ENCODE measurements at regions not wholly inside any gene's neighbourhood (a gene's known extent, or its start where the extent isn't known, plus 50 kb on each side); places are given as distances from the start of the nearest gene placed in this dataset.

DNA sequence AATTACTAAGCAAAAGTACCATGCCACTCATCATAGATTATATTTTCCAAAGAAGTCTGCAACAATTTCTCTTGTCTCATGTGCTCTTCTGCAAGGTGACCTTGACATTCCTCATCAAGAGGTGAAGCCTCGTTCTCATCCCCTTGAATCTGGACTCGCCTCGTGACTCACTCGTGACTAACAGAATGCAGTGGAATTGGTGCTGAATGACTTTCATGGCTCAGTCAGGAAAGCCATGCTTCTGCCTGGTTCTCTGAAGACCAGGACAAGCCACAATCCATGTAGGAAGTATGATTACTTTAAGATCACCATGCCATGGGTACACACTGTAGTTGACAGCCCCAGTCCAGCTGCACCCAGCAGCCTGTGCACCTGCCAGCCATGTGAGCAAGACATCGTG is 335.8 kb downstream of the GADD45G start:
- Histone ChIP-seq H3K9me3 (ENCODE audit: control insufficient read depth in 2 of 2, insufficient read depth in 1 of 2, low read depth in 1 of 2, low read length in 1 of 2) (no peaks in the 10 kb centered on the region), H3K4me3 (ENCODE audit: low read depth in 1 of 2, low read length in 2 of 2) (no peak overlapping the region), H3K36me3 (ENCODE audit: control insufficient read depth in 2 of 2, insufficient read depth in 2 of 2, low read length in 1 of 2) (no peaks in the 10 kb centered on the region), H3K4me1 (ENCODE audit: control insufficient read depth in 2 of 2, insufficient read depth in 2 of 2, low read length in 1 of 2) (peaks cover 0 to 7% of the 10 kb centered on the region in 2 donors), H3K27ac (ENCODE audit: low read depth in 2 of 2, low read length in 1 of 2) (no peak overlapping the region), H3K27me3 (ENCODE audit: control insufficient read depth in 1 of 2, insufficient read depth in 2 of 2, low read length in 2 of 2) (peaks cover 0 to 1% of the 10 kb centered on the region in 2 donors)
- WGBS, 2 donors = 64 to 79% methylated on average over 5 of the region's 5 CpGs

DNA sequence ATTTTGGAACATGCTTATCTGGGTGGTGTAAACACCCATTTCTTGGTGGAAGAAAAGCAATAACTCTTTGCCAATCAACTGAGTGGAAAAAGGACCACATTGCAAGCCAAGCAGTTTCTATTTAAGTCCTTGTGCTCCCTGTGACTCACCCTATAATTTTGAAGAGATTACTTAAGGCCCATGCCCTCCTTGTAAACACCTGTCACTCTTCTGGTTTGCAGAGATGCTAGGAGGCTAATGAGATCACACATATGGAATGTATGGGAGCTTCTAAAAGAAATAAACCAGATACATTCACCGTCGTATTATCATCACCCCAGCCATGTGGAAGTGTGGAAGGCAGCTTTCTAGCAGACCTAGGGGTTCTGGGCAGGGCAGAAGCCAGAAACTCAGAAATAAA is 337.1 kb downstream of the GADD45G start:
- H3K4me3 ChIP-seq (ENCODE audit: low read depth in 1 of 2, low read length in 2 of 2) = no peak overlapping the region
- no peaks in the 10 kb centered on the region for H3K36me3 ChIP-seq (ENCODE audit: control insufficient read depth in 2 of 2, insufficient read depth in 2 of 2, low read length in 1 of 2)
- WGBS, 2 donors = 29 to 55% methylated on average over 2 of the region's 2 CpGs
- peaks cover 0 to 7% of the 10 kb centered on the region in 2 donors for H3K4me1 ChIP-seq (ENCODE audit: control insufficient read depth in 2 of 2, insufficient read depth in 2 of 2, low read length in 1 of 2)
- H3K27ac ChIP-seq (ENCODE audit: low read depth in 2 of 2, low read length in 1 of 2) = peak overlapping the region in 1 of 2 donors; percentile 49
- H3K9me3 ChIP-seq (ENCODE audit: control insufficient read depth in 2 of 2, insufficient read depth in 1 of 2, low read depth in 1 of 2, low read length in 1 of 2) = no peaks in the 10 kb centered on the region
- H3K27me3 ChIP-seq (ENCODE audit: control insufficient read depth in 1 of 2, insufficient read depth in 2 of 2, low read length in 2 of 2) = peaks cover 0 to 6% of the 10 kb centered on the region in 2 donors

DNA sequence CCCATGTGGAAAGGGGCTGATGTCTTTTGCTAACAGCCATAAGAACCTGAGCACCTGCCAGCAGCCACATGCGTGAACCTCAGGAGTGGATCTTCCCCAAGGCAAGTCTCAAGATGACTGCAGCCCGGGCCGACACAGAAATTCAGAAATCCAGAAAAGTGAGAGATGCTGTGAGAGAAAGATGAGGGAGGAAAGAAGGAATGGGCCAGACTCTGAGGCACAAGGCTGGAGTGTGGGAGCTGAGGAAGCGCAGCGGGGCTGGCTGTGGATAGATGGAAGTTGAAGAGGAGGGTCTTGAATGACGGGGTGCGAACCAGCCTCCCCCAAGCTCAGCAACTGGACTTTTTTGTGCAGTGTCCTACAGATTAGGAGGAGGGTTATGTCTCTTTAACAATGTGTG is 337.8 kb downstream of the GADD45G start:
- Histone ChIP-seq H3K4me3 (ENCODE audit: low read depth in 1 of 2, low read length in 2 of 2) (no peak overlapping the region), H3K4me1 (ENCODE audit: control insufficient read depth in 2 of 2, insufficient read depth in 2 of 2, low read length in 1 of 2) (peaks cover 0 to 7% of the 10 kb centered on the region in 2 donors), H3K27ac (ENCODE audit: low read depth in 2 of 2, low read length in 1 of 2) (no peak overlapping the region), H3K36me3 (ENCODE audit: control insufficient read depth in 2 of 2, insufficient read depth in 2 of 2, low read length in 1 of 2) (no peaks in the 10 kb centered on the region), H3K9me3 (ENCODE audit: control insufficient read depth in 2 of 2, insufficient read depth in 1 of 2, low read depth in 1 of 2, low read length in 1 of 2) (no peaks in the 10 kb centered on the region), H3K27me3 (ENCODE audit: control insufficient read depth in 1 of 2, insufficient read depth in 2 of 2, low read length in 2 of 2) (peaks cover 0 to 6% of the 10 kb centered on the region in 2 donors)
- 92 to 96% methylated on average over 7 of the region's 7 CpGs for WGBS, 2 donors

DNA sequence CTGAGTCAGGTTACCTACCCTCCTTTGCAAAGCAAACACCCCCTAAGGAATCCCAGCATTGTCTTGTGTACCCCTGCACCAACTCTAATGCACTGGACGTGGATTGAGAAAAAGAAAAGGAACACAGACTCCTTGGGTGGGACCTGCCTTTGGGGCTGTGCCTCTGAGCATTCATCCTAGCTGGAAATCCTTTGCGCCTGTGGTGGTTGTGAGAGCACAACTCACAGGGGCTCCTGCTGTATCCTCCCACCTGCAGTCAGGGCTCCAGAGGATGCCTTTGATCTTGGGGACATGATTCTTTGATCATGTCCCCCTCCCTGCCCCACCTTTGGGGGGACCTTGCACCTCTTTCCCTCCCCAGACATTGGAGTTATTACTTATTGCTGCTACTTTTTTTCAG is 338.5 kb downstream of the GADD45G start:
- Histone ChIP-seq H3K27ac (ENCODE audit: low read depth in 2 of 2, low read length in 1 of 2) (no peak overlapping the region), H3K4me3 (ENCODE audit: low read depth in 1 of 2, low read length in 2 of 2) (no peak overlapping the region), H3K9me3 (ENCODE audit: control insufficient read depth in 2 of 2, insufficient read depth in 1 of 2, low read depth in 1 of 2, low read length in 1 of 2) (no peaks in the 10 kb centered on the region), H3K27me3 (ENCODE audit: control insufficient read depth in 1 of 2, insufficient read depth in 2 of 2, low read length in 2 of 2) (peaks cover 0 to 6% of the 10 kb centered on the region in 2 donors), H3K36me3 (ENCODE audit: control insufficient read depth in 2 of 2, insufficient read depth in 2 of 2, low read length in 1 of 2) (no peaks in the 10 kb centered on the region), H3K4me1 (ENCODE audit: control insufficient read depth in 2 of 2, insufficient read depth in 2 of 2, low read length in 1 of 2) (peaks cover 0 to 7% of the 10 kb centered on the region in 2 donors)
- WGBS, 2 donors = 74 to 91% methylated on average over 2 of the region's 2 CpGs

DNA sequence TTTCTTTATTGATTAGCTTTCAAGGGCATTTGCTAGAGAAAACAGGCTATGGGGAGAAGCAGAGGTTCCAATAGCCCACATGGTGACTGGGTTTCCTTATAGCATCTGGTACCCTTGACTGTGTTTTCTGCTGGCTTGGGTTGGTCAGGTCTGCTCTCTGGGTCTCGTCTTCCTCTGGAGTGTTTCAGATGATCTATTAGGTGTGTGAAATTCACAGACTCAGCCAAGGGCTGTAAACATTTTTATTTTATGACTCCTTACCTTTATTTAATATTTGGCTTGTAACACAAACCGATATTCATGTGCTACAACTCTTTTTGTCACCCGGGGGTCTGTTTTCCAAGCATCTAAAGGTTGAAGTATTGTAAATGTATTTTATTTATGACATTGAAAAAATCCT is 338.9 kb downstream of the GADD45G start:
- WGBS, 2 donors = 86 to 90% methylated on average over 3 of the region's 3 CpGs
- Histone ChIP-seq H3K27ac (ENCODE audit: low read depth in 2 of 2, low read length in 1 of 2) (no peak overlapping the region), H3K9me3 (ENCODE audit: control insufficient read depth in 2 of 2, insufficient read depth in 1 of 2, low read depth in 1 of 2, low read length in 1 of 2) (no peaks in the 10 kb centered on the region), H3K4me3 (ENCODE audit: low read depth in 1 of 2, low read length in 2 of 2) (no peak overlapping the region), H3K27me3 (ENCODE audit: control insufficient read depth in 1 of 2, insufficient read depth in 2 of 2, low read length in 2 of 2) (peaks cover 0 to 6% of the 10 kb centered on the region in 2 donors), H3K4me1 (ENCODE audit: control insufficient read depth in 2 of 2, insufficient read depth in 2 of 2, low read length in 1 of 2) (peaks cover 0 to 7% of the 10 kb centered on the region in 2 donors), H3K36me3 (ENCODE audit: control insufficient read depth in 2 of 2, insufficient read depth in 2 of 2, low read length in 1 of 2) (no peaks in the 10 kb centered on the region)

DNA sequence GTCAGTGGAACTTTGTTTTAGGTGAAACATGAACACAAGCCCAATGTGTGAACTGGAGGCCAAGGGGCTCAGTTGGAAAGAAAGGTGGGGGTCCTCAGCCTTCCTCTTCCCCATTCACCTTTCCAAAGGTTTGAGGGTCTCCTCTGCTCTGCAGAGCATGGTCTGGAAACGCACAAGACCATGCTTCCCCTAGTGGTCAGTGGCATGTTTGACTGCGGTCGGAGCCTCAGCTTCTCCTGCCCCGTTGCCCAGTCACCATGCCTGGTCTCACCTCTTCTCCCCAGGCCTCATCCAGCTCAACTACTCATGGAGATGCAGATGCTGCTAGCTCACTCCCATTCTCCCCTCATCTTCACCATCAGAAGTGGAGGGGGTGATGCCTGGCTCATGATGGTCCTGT is 340.3 kb downstream of the GADD45G start:
- 80 to 91% methylated on average over 4 of the region's 4 CpGs for WGBS, 2 donors
- no peaks in the 10 kb centered on the region for H3K36me3 ChIP-seq (ENCODE audit: control insufficient read depth in 2 of 2, insufficient read depth in 2 of 2, low read length in 1 of 2)
- peaks cover 0 to 7% of the 10 kb centered on the region in 2 donors for H3K4me1 ChIP-seq (ENCODE audit: control insufficient read depth in 2 of 2, insufficient read depth in 2 of 2, low read length in 1 of 2)
- peaks cover 0 to 6% of the 10 kb centered on the region in 2 donors for H3K27me3 ChIP-seq (ENCODE audit: control insufficient read depth in 1 of 2, insufficient read depth in 2 of 2, low read length in 2 of 2)
- no peaks in the 10 kb centered on the region for H3K9me3 ChIP-seq (ENCODE audit: control insufficient read depth in 2 of 2, insufficient read depth in 1 of 2, low read depth in 1 of 2, low read length in 1 of 2)
- H3K4me3 ChIP-seq (ENCODE audit: low read depth in 1 of 2, low read length in 2 of 2) = no peak overlapping the region
- no peak overlapping the region for H3K27ac ChIP-seq (ENCODE audit: low read depth in 2 of 2, low read length in 1 of 2)

DNA sequence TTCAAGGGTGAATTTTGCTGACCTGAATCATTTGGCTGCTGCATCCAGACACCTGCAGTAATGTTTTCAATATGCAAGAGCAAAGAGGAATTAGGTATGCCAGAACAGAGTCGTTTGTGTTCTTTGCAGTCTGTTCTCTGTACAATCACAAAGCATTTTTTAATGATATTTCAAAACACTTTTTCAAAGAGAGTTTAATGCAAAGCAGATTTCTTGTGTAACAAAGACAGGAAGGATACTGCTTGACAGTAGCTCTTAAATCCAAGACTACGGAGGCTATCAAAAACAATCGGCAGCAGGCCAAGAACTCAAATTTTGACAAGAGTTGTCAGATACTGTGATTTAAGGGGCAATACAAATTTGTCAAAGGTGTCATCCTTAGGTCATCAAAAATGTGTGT is 341.9 kb downstream of the GADD45G start:
- Histone ChIP-seq H3K27me3 (ENCODE audit: control insufficient read depth in 1 of 2, insufficient read depth in 2 of 2, low read length in 2 of 2) (peaks cover 0 to 6% of the 10 kb centered on the region in 2 donors), H3K4me1 (ENCODE audit: control insufficient read depth in 2 of 2, insufficient read depth in 2 of 2, low read length in 1 of 2) (peaks cover 0 to 4% of the 10 kb centered on the region in 2 donors), H3K4me3 (ENCODE audit: low read depth in 1 of 2, low read length in 2 of 2) (no peak overlapping the region), H3K9me3 (ENCODE audit: control insufficient read depth in 2 of 2, insufficient read depth in 1 of 2, low read depth in 1 of 2, low read length in 1 of 2) (no peaks in the 10 kb centered on the region), H3K36me3 (ENCODE audit: control insufficient read depth in 2 of 2, insufficient read depth in 2 of 2, low read length in 1 of 2) (no peaks in the 10 kb centered on the region), H3K27ac (ENCODE audit: low read depth in 2 of 2, low read length in 1 of 2) (no peak overlapping the region)
- 50 to 62% methylated on average over 3 of the region's 3 CpGs for WGBS, 2 donors

DNA sequence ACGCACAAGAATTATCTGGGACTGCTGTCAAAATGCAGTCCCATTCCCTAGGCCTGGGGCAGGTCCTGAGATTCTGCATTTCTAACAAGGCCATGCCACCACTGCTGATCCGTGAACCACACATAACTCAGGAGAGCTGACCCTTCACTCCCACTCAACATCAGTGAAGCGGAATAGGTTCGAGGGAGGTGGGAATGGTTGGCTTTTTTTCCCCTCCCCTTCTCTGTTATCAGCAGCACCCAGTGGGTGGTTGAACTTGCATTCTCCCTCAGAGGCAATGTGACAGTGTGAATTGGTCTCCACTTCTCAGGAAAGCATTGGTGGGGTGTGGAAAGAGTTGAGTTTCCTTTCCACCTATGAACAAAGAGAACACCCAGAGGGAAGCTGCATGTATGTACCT is 344.3 kb downstream of the GADD45G start:
- 89 to 95% methylated on average over 4 of the region's 4 CpGs for WGBS, 2 donors
- Histone ChIP-seq H3K27ac (ENCODE audit: low read depth in 2 of 2, low read length in 1 of 2) (no peak overlapping the region), H3K4me1 (ENCODE audit: control insufficient read depth in 2 of 2, insufficient read depth in 2 of 2, low read length in 1 of 2) (peaks cover 2 to 5% of the 10 kb centered on the region in 2 donors), H3K36me3 (ENCODE audit: control insufficient read depth in 2 of 2, insufficient read depth in 2 of 2, low read length in 1 of 2) (no peaks in the 10 kb centered on the region), H3K4me3 (ENCODE audit: low read depth in 1 of 2, low read length in 2 of 2) (no peak overlapping the region), H3K9me3 (ENCODE audit: control insufficient read depth in 2 of 2, insufficient read depth in 1 of 2, low read depth in 1 of 2, low read length in 1 of 2) (no peaks in the 10 kb centered on the region), H3K27me3 (ENCODE audit: control insufficient read depth in 1 of 2, insufficient read depth in 2 of 2, low read length in 2 of 2) (peaks cover 0 to 6% of the 10 kb centered on the region in 2 donors)

DNA sequence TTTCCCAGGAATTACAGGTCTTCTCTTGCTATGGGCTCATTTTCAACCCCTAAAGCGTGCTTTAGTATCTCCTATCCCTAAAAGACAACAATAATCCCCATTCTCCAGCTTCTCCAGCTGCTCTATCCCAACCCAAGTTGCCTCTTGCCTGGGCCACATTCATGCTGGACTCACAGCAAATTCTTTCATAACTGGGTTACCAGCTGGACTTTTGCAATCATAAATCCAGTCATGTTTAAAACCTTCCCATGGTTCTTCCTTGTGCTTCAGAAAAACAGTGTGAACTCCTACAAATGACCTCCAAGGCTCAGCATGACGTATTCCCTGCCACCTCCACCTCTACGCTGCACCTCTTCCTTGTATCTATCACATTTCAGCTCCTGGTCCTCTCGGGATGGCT is 346.9 kb downstream of the GADD45G start:
- no peaks in the 10 kb centered on the region for H3K9me3 ChIP-seq (ENCODE audit: control insufficient read depth in 2 of 2, insufficient read depth in 1 of 2, low read depth in 1 of 2, low read length in 1 of 2)
- 90 to 93% methylated on average over 4 of the region's 4 CpGs for WGBS, 2 donors
- H3K4me3 ChIP-seq (ENCODE audit: low read depth in 1 of 2, low read length in 2 of 2) = no peak overlapping the region

DNA sequence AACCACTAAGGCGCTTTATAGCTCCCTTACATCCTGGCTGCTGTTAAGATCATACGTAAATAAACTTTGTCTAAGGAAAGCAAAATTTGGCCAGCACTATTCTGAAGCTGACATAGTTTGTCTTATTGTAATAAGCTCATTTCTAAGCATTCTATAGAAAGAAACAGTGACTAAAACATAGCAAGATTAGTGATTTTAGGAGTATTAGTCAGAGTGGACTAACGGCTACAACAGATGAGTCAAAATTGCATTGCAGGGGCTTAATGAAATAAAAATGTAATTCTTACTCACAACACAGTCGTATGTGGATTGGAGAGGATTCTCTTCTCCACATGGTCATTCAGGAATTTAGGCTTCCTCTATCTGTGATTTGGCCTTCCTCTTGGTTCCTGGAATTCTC is 347.6 kb downstream of the GADD45G start:
- WGBS, 2 donors = 67 to 77% methylated on average over 4 of the region's 4 CpGs
- Histone ChIP-seq H3K27me3 (ENCODE audit: control insufficient read depth in 1 of 2, insufficient read depth in 2 of 2, low read length in 2 of 2) (no peaks in the 10 kb centered on the region), H3K27ac (ENCODE audit: low read depth in 2 of 2, low read length in 1 of 2) (no peak overlapping the region), H3K9me3 (ENCODE audit: control insufficient read depth in 2 of 2, insufficient read depth in 1 of 2, low read depth in 1 of 2, low read length in 1 of 2) (no peaks in the 10 kb centered on the region), H3K4me1 (ENCODE audit: control insufficient read depth in 2 of 2, insufficient read depth in 2 of 2, low read length in 1 of 2) (peaks cover 5 to 7% of the 10 kb centered on the region in 2 donors), H3K4me3 (ENCODE audit: low read depth in 1 of 2, low read length in 2 of 2) (no peak overlapping the region), H3K36me3 (ENCODE audit: control insufficient read depth in 2 of 2, insufficient read depth in 2 of 2, low read length in 1 of 2) (no peaks in the 10 kb centered on the region)

More for the DNA sequence above, 346.9 kb downstream of the GADD45G start:
- no peaks in the 10 kb centered on the region for H3K36me3 ChIP-seq (ENCODE audit: control insufficient read depth in 2 of 2, insufficient read depth in 2 of 2, low read length in 1 of 2)
- H3K27ac ChIP-seq (ENCODE audit: low read depth in 2 of 2, low read length in 1 of 2) = no peak overlapping the region
- no peaks in the 10 kb centered on the region for H3K27me3 ChIP-seq (ENCODE audit: control insufficient read depth in 1 of 2, insufficient read depth in 2 of 2, low read length in 2 of 2)
- peaks cover 5 to 7% of the 10 kb centered on the region in 2 donors for H3K4me1 ChIP-seq (ENCODE audit: control insufficient read depth in 2 of 2, insufficient read depth in 2 of 2, low read length in 1 of 2)
